ENCODE measurements at regions not wholly inside any gene's neighbourhood (a gene's known extent, or its start where the extent isn't known, plus 50 kb on each side); places are given as distances from the start of the nearest gene placed in this dataset.

DNA sequence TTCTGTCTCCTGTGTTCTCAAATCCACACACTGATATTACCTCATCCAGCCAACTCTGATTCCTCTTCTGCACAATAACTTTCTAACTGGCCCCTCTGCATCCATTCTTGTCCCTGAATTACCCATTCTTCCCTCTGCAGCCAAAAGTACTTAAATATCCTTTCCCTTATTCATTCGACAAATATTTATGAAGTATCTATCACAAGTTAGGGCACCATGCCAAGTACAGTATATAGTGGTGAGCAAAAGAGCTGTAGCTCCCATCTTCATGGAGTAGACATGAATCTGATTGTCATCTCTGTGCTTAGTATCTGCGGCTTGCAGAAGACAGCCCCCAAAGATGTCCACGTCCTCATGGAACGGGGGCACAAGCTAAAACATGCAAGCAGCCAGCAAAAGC, 316.8 kb downstream of the SETD4 start:
- TF ChIP-seq, protein P1, sequence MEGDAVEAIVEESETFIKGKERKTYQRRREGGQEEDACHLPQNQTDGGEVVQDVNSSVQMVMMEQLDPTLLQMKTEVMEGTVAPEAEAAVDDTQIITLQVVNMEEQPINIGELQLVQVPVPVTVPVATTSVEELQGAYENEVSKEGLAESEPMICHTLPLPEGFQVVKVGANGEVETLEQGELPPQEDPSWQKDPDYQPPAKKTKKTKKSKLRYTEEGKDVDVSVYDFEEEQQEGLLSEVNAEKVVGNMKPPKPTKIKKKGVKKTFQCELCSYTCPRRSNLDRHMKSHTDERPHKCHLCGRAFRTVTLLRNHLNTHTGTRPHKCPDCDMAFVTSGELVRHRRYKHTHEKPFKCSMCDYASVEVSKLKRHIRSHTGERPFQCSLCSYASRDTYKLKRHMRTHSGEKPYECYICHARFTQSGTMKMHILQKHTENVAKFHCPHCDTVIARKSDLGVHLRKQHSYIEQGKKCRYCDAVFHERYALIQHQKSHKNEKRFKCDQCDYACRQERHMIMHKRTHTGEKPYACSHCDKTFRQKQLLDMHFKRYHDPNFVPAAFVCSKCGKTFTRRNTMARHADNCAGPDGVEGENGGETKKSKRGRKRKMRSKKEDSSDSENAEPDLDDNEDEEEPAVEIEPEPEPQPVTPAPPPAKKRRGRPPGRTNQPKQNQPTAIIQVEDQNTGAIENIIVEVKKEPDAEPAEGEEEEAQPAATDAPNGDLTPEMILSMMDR (IDR thresholded peaks at IDR 0.05) = no peak
- TF ChIP-seq, protein P2, sequence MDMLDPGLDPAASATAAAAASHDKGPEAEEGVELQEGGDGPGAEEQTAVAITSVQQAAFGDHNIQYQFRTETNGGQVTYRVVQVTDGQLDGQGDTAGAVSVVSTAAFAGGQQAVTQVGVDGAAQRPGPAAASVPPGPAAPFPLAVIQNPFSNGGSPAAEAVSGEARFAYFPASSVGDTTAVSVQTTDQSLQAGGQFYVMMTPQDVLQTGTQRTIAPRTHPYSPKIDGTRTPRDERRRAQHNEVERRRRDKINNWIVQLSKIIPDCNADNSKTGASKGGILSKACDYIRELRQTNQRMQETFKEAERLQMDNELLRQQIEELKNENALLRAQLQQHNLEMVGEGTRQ (IDR thresholded peaks at IDR 0.05) = no peak
- no peak for TF ChIP-seq MAFK (IDR thresholded peaks at IDR 0.05; ENCODE audit: partially characterized antibody)

All from A549 (cell line).